ENCODE measurements at regions not wholly inside any gene's neighbourhood (a gene's known extent, or its start where the extent isn't known, plus 50 kb on each side); places are given as distances from the start of the nearest gene placed in this dataset.
"Not testable (repeated sequence)": the region's sequence is repeated elsewhere in the genome, so short reads cannot be mapped to it uniquely, and the experiment has no call there.

- 95% methylated on average over 3 of the region's 3 CpGs for WGBS
- H3K4me1 ChIP-seq (ENCODE audit: control insufficient read depth in 2 of 2, insufficient read depth in 2 of 2, low read length in 2 of 2) = no peaks in the 10 kb centered on the region
- no peak for DNase-seq (ENCODE audit: low read depth in 6 of 9, low spot score in 9 of 9)
- H3K36me3 ChIP-seq (ENCODE audit: control insufficient read depth in 2 of 2, insufficient read depth in 2 of 2, low read length in 1 of 2) = no peaks in the 10 kb centered on the region
- H3K9me3 ChIP-seq (ENCODE audit: control insufficient read depth in 2 of 2, insufficient read depth in 1 of 2, low read length in 1 of 2) = no peaks in the 10 kb centered on the region
- no peak overlapping the region for H3K27ac ChIP-seq (ENCODE audit: low read depth in 1 of 2, low read length in 1 of 2)
- no peaks in the 10 kb centered on the region for H3K27me3 ChIP-seq (ENCODE audit: control insufficient read depth in 2 of 2, insufficient read depth in 1 of 2, low read length in 1 of 2)
- H3K4me3 ChIP-seq (ENCODE audit: low read length in 2 of 2) = no peak overlapping the region
Measured at GRCh38 chr9:38249049-38249448, 143.5 kb upstream of the ALDH1B1 start.

- no peaks in the 10 kb centered on the region for H3K27me3 ChIP-seq (ENCODE audit: control insufficient read depth in 2 of 2, insufficient read depth in 1 of 2, low read length in 1 of 2)
- H3K4me3 ChIP-seq (ENCODE audit: low read length in 2 of 2) = no peak overlapping the region
- H3K4me1 ChIP-seq (ENCODE audit: control insufficient read depth in 2 of 2, insufficient read depth in 2 of 2, low read length in 2 of 2) = no peaks in the 10 kb centered on the region
- H3K36me3 ChIP-seq (ENCODE audit: control insufficient read depth in 2 of 2, insufficient read depth in 2 of 2, low read length in 1 of 2) = no peaks in the 10 kb centered on the region
- H3K9me3 ChIP-seq (ENCODE audit: control insufficient read depth in 2 of 2, insufficient read depth in 1 of 2, low read length in 1 of 2) = no peaks in the 10 kb centered on the region
- DNase-seq (ENCODE audit: low read depth in 6 of 9, low spot score in 9 of 9) = no peak
- WGBS = 97% methylated on average over 7 of the region's 7 CpGs
- no peak overlapping the region for H3K27ac ChIP-seq (ENCODE audit: low read depth in 1 of 2, low read length in 1 of 2)
Measured at GRCh38 chr9:38246833-38247232, 145.7 kb upstream of the ALDH1B1 start.

DNA sequence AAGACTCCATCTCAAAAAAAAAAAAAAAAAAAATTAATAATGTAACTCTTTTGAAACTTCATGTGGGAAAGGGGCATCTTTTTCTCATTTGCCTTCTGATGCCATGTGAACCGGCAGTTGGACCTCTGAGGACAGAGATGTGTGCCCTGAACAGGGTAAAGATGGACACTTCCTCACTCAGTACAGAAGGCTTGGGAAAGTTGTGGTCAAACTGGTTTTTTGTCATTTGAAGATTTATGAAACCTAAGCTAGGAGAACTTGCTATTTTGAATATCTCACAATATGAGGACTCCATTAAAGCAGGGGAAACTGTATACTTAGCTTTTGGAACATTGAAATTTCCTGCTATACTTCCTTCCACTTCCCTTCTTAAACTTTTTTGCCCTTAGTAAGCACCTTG is 147.5 kb upstream of the ALDH1B1 start:
- 93% methylated on average over 1 of the region's 1 CpG for WGBS
- H3K4me3 ChIP-seq (ENCODE audit: low read length in 2 of 2) = no peak overlapping the region

GRCh38 chr9:38243993-38244392 is 148.5 kb upstream of the ALDH1B1 start:
- DNase-seq (ENCODE audit: low read depth in 6 of 9, low spot score in 9 of 9) = peak in 4 of 9 donors; percentile 15 to 40 (median 18)
- no peak overlapping the region for H3K4me3 ChIP-seq (ENCODE audit: low read length in 2 of 2)

More for the DNA sequence above, 147.5 kb upstream of the ALDH1B1 start:
- H3K9me3 ChIP-seq (ENCODE audit: control insufficient read depth in 2 of 2, insufficient read depth in 1 of 2, low read length in 1 of 2) = no peaks in the 10 kb centered on the region
- no peak overlapping the region for H3K27ac ChIP-seq (ENCODE audit: low read depth in 1 of 2, low read length in 1 of 2)
- no peaks in the 10 kb centered on the region for H3K36me3 ChIP-seq (ENCODE audit: control insufficient read depth in 2 of 2, insufficient read depth in 2 of 2, low read length in 1 of 2)
- no peak for DNase-seq (ENCODE audit: low read depth in 6 of 9, low spot score in 9 of 9)
- H3K27me3 ChIP-seq (ENCODE audit: control insufficient read depth in 2 of 2, insufficient read depth in 1 of 2, low read length in 1 of 2) = no peaks in the 10 kb centered on the region
- H3K4me1 ChIP-seq (ENCODE audit: control insufficient read depth in 2 of 2, insufficient read depth in 2 of 2, low read length in 2 of 2) = no peaks in the 10 kb centered on the region

DNA sequence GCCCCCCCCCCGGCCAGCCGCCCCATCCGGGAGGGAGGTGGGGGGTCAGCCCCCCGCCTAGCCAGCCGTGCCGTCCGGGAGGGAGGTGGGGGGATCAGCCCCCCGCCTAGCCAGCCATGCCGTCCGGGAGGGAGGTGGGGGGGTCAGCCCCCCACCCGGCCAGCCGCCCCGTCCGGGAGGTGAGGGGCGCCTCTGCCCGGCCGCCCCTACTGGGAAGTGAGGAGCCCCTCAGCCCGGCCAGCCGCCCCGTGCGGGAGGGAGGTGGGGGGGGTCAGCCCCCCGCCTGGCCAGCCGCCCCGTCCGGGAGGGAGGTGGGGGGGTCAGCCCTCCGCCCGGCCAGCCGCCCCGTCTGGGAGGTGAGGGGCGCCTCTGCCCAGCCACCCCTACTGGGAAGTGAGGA is 150.4 kb upstream of the ALDH1B1 start:
- not testable (repeated sequence) for H3K9me3 ChIP-seq (ENCODE audit: control insufficient read depth in 2 of 2, insufficient read depth in 1 of 2, low read length in 1 of 2); H3K4me3 ChIP-seq (ENCODE audit: low read length in 2 of 2); DNase-seq (ENCODE audit: low read depth in 6 of 9, low spot score in 9 of 9); H3K27me3 ChIP-seq (ENCODE audit: control insufficient read depth in 2 of 2, insufficient read depth in 1 of 2, low read length in 1 of 2); H3K27ac ChIP-seq (ENCODE audit: low read depth in 1 of 2, low read length in 1 of 2); H3K4me1 ChIP-seq (ENCODE audit: control insufficient read depth in 2 of 2, insufficient read depth in 2 of 2, low read length in 2 of 2); H3K36me3 ChIP-seq (ENCODE audit: control insufficient read depth in 2 of 2, insufficient read depth in 2 of 2, low read length in 1 of 2)
- 99% methylated on average over 24 of the region's 30 CpGs for WGBS

More at GRCh38 chr9:38243993-38244392, 148.5 kb upstream of the ALDH1B1 start:
- Histone ChIP-seq H3K27me3 (ENCODE audit: control insufficient read depth in 2 of 2, insufficient read depth in 1 of 2, low read length in 1 of 2) (no peaks in the 10 kb centered on the region), H3K27ac (ENCODE audit: low read depth in 1 of 2, low read length in 1 of 2) (no peak overlapping the region), H3K36me3 (ENCODE audit: control insufficient read depth in 2 of 2, insufficient read depth in 2 of 2, low read length in 1 of 2) (no peaks in the 10 kb centered on the region), H3K4me1 (ENCODE audit: control insufficient read depth in 2 of 2, insufficient read depth in 2 of 2, low read length in 2 of 2) (no peaks in the 10 kb centered on the region), H3K9me3 (ENCODE audit: control insufficient read depth in 2 of 2, insufficient read depth in 1 of 2, low read length in 1 of 2) (no peaks in the 10 kb centered on the region)
- 48% methylated on average over 4 of the region's 4 CpGs for WGBS

DNA sequence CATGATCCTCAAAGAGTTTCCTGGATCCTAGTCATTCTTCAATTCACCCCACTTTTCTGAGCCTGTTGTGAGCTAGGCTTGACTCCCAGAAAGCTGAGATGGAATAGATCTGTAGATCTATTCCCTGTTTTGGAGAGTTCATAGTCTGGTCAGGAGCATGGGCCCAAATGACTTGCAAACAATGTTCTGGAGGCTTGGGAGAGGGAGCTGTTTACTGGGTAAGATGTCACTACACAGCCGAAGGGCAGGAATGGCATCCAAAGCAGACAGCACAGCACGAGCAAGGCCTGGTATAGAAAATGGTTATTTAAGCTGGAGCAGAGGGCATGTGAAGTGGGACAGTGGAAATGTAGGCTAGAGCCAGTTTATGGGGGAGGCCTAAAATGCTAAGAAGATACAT is 152.5 kb upstream of the ALDH1B1 start:
- Histone ChIP-seq H3K27me3 (ENCODE audit: control insufficient read depth in 2 of 2, insufficient read depth in 1 of 2, low read length in 1 of 2) (no peaks in the 10 kb centered on the region), H3K4me1 (ENCODE audit: control insufficient read depth in 2 of 2, insufficient read depth in 2 of 2, low read length in 2 of 2) (no peaks in the 10 kb centered on the region), H3K9me3 (ENCODE audit: control insufficient read depth in 2 of 2, insufficient read depth in 1 of 2, low read length in 1 of 2) (no peaks in the 10 kb centered on the region), H3K4me3 (ENCODE audit: low read length in 2 of 2) (no peak overlapping the region), H3K36me3 (ENCODE audit: control insufficient read depth in 2 of 2, insufficient read depth in 2 of 2, low read length in 1 of 2) (no peaks in the 10 kb centered on the region), H3K27ac (ENCODE audit: low read depth in 1 of 2, low read length in 1 of 2) (no peak overlapping the region)
- DNase-seq (ENCODE audit: low read depth in 6 of 9, low spot score in 9 of 9) = no peak
- 98% methylated on average over 2 of the region's 2 CpGs for WGBS

GRCh38 chr9:38235244-38235643 is 157.3 kb upstream of the ALDH1B1 start:
- Histone ChIP-seq H3K27ac (ENCODE audit: low read depth in 1 of 2, low read length in 1 of 2) (no peak overlapping the region), H3K9me3 (ENCODE audit: control insufficient read depth in 2 of 2, insufficient read depth in 1 of 2, low read length in 1 of 2) (no peaks in the 10 kb centered on the region), H3K4me3 (ENCODE audit: low read length in 2 of 2) (no peak overlapping the region), H3K27me3 (ENCODE audit: control insufficient read depth in 2 of 2, insufficient read depth in 1 of 2, low read length in 1 of 2) (peaks cover 0 to 4% of the 10 kb centered on the region in 2 donors), H3K36me3 (ENCODE audit: control insufficient read depth in 2 of 2, insufficient read depth in 2 of 2, low read length in 1 of 2) (no peaks in the 10 kb centered on the region), H3K4me1 (ENCODE audit: control insufficient read depth in 2 of 2, insufficient read depth in 2 of 2, low read length in 2 of 2) (peaks cover 6 to 7% of the 10 kb centered on the region in 2 donors)
- DNase-seq (ENCODE audit: low read depth in 6 of 9, low spot score in 9 of 9) = no peak
- WGBS = 97% methylated on average over 5 of the region's 5 CpGs

DNA sequence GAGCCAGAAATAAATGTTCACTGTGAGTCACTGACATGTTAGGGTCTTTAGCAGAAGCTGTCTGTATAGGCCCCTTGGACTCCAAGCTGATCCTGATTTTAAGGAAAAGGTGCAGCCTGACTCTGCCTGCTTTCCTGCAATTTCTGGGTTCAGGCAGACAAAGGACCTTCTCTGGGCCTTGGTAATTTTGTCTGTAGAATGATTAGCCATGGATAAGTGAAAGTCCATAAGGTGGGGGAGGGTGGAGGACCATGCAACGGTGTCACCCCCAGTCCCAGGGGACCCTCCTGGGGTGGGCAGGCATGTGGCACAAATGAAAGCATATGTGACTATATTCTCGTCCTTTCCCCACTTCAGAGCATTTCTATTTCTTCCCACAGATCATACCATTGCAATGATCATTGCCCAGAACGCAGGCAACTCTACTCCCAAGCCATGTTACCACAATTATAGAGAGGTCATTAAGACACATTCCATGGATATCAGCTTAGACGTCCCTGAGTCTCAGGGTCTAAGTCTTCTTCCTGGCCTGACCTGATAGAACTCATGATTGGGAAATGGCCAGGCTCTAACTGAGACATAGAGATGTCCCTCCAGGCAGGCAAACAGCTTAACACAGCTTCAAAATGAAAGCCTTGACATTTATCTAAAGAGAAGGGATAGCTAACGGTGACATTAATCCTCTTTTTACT is 157.9 kb upstream of the ALDH1B1 start:
- 95% methylated on average over 5 of the region's 5 CpGs for WGBS
- H3K4me3 ChIP-seq (ENCODE audit: low read length in 2 of 2) = no peak overlapping the region
- peaks cover 6 to 7% of the 10 kb centered on the region in 2 donors for H3K4me1 ChIP-seq (ENCODE audit: control insufficient read depth in 2 of 2, insufficient read depth in 2 of 2, low read length in 2 of 2)
- no peaks in the 10 kb centered on the region for H3K36me3 ChIP-seq (ENCODE audit: control insufficient read depth in 2 of 2, insufficient read depth in 2 of 2, low read length in 1 of 2)
- peaks cover 0 to 4% of the 10 kb centered on the region in 2 donors for H3K27me3 ChIP-seq (ENCODE audit: control insufficient read depth in 2 of 2, insufficient read depth in 1 of 2, low read length in 1 of 2)
- no peak for DNase-seq (ENCODE audit: low read depth in 6 of 9, low spot score in 9 of 9)
- H3K9me3 ChIP-seq (ENCODE audit: control insufficient read depth in 2 of 2, insufficient read depth in 1 of 2, low read length in 1 of 2) = no peaks in the 10 kb centered on the region
- no peak overlapping the region for H3K27ac ChIP-seq (ENCODE audit: low read depth in 1 of 2, low read length in 1 of 2)

DNA sequence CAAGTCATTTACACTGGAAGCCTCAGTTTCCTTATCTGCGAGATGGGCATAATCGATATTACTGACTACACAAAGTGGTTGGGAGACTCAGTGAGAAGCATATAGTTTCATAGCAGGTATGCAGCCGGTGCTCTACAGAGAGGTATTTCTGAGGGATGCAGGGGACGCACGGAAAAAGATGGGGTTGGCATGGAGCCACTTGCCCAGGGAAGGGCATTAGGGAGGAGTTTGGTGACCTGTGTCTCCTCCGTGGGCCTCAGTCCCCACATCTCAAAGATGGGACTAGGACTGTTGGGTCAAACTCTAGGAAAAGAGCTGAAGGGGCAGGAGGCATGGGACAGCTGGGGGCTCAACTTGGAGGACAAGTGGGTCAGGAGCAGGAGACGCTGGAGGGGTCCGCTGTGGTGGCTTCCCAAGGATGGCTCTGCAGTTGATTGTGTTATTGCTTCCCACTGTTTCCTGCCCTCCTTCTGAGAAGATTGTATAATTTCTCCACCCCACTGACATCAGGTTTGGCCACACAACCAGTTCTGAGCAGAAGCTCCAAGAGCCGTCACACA is 158.6 kb upstream of the ALDH1B1 start:
- DNase-seq (ENCODE audit: low read depth in 6 of 9, low spot score in 9 of 9) = no peak
- H3K36me3 ChIP-seq (ENCODE audit: control insufficient read depth in 2 of 2, insufficient read depth in 2 of 2, low read length in 1 of 2) = no peaks in the 10 kb centered on the region
- peaks cover 9 to 11% of the 10 kb centered on the region in 2 donors for H3K4me1 ChIP-seq (ENCODE audit: control insufficient read depth in 2 of 2, insufficient read depth in 2 of 2, low read length in 2 of 2)
- no peak overlapping the region for H3K27ac ChIP-seq (ENCODE audit: low read depth in 1 of 2, low read length in 1 of 2)
- H3K27me3 ChIP-seq (ENCODE audit: control insufficient read depth in 2 of 2, insufficient read depth in 1 of 2, low read length in 1 of 2) = peaks cover 0 to 4% of the 10 kb centered on the region in 2 donors
- WGBS = 96% methylated on average over 9 of the region's 9 CpGs
- no peak overlapping the region for H3K4me3 ChIP-seq (ENCODE audit: low read length in 2 of 2)
- H3K9me3 ChIP-seq (ENCODE audit: control insufficient read depth in 2 of 2, insufficient read depth in 1 of 2, low read length in 1 of 2) = no peaks in the 10 kb centered on the region
